ENCODE measurements at regions not wholly inside any gene's neighbourhood (a gene's known extent, or its start where the extent isn't known, plus 50 kb on each side); places are given as distances from the start of the nearest gene placed in this dataset.
A peak's percentile ranks its signal among the peaks of the same experiment; 100 is the strongest.

DNA sequence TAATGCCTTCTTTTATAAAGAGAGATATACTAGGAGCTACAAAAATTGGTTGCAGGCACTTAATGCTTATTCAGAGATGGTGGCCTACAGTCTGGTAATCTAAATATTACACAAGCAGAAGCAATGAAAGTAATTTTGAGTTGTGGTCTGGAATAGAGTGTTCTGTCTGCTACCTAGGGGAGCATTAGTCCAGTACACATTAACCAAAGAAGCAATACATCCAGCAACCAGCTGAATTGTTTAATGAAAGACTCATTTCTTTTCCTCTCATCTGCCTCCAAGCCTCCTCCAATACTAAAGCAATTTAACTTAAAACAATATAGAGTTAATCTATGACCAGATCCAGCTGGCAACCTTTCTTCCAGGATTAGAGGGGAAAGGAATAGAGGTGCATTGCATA lies 877.1 kb upstream of the CNTN5 start (continued):
- TF ChIP-seq, protein P1, sequence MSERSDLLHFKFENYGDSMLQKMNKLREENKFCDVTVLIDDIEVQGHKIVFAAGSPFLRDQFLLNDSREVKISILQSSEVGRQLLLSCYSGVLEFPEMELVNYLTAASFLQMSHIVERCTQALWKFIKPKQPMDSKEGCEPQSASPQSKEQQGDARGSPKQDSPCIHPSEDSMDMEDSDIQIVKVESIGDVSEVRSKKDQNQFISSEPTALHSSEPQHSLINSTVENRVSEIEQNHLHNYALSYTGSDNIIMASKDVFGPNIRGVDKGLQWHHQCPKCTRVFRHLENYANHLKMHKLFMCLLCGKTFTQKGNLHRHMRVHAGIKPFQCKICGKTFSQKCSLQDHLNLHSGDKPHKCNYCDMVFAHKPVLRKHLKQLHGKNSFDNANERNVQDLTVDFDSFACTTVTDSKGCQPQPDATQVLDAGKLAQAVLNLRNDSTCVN (CRISPR knock-in tag; IDR thresholded peaks at IDR 0.05), result no peak
- TF ChIP-seq ILK (tag; IDR thresholded peaks at IDR 0.05; ENCODE audit: borderline replicate concordance, low read depth) (no peak), CBFA2T3 (IDR thresholded peaks at IDR 0.05) (no peak), PRMT5 (CRISPR knock-in tag; IDR thresholded peaks at IDR 0.05) (no peak)
- TF ChIP-seq, protein P2, sequence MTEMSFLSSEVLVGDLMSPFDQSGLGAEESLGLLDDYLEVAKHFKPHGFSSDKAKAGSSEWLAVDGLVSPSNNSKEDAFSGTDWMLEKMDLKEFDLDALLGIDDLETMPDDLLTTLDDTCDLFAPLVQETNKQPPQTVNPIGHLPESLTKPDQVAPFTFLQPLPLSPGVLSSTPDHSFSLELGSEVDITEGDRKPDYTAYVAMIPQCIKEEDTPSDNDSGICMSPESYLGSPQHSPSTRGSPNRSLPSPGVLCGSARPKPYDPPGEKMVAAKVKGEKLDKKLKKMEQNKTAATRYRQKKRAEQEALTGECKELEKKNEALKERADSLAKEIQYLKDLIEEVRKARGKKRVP (CRISPR knock-in tag; IDR thresholded peaks at IDR 0.05), result no peak

DNA sequence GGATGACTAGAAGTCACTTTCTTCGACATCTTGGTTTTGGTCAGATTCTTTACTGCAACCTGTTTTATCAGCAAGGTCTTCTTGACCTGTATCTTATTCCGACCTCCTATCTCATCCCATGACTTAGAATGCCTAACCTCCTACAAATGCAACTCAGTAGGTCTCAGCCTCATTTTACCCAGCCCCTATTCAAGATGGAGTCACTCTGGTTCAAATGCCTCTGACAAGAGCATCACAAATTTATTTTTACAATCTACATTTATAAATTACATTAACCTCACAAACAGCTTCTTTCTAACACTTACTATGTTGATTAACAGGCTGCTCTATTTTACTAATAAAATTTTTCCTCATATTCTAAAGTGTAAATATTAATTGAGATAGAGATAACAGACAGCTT lies 867.0 kb upstream of the CNTN5 start:
- intact Hi-C loops (cut with micrococcal nuclease) (no loop called here), in situ Hi-C loops (cut with MboI) (no loop called here)
- Histone ChIP-seq H2AFZ (ENCODE audit: low read depth, low read length) (0 out of 2 replicates have a peak overlapping the region, but pooled peaks have one; percentile 21), H3K4me1 (replicated peaks in 1 of 2; ENCODE audit: control insufficient read depth in 2 of 2, insufficient read depth in 2 of 2, low read length in 2 of 2) (no peaks in the 10 kb centered on the region), H3K9ac (ENCODE audit: insufficient read depth in 1 of 2, low read depth in 2 of 2, low read length in 2 of 2) (no peak overlapping the region), H3K79me2 (ENCODE audit: control insufficient read depth, insufficient read depth, low read length) (no peaks in the 10 kb centered on the region), H4K20me1 (replicated peaks; ENCODE audit: control insufficient read depth, insufficient read depth, low read length) (no peaks in the 10 kb centered on the region), H3K27ac (ENCODE audit: extremely low read depth, low read depth, low read length) (no peak overlapping the region), H3K4me2 (ENCODE audit: insufficient read depth, low read length) (no peak overlapping the region), H3K9me3 (replicated peaks; ENCODE audit: control insufficient read depth, insufficient read depth, low read depth, low read length) (peaks cover 5% of the 10 kb centered on the region), H3K9me1 (ENCODE audit: control insufficient read depth, insufficient read depth, low read length) (no peaks in the 10 kb centered on the region), H3K27me3 (ENCODE audit: control insufficient read depth in 2 of 2, insufficient read depth in 2 of 2, low read length in 2 of 2) (no peaks in the 10 kb centered on the region), H3K36me3 (ENCODE audit: control insufficient read depth, insufficient read depth, low read length) (no peaks in the 10 kb centered on the region), H3K4me3 (no peak overlapping the region)
- ATAC-seq, result no peak
- CTCF ChIA-PET (ENCODE audit: low intra/inter-chr PET ratio), result no interaction called here
- BruUV-seq (replicated peaks), result no TSS peak
- no peak for DNase-seq (ENCODE audit: extremely low read depth in 1 of 4, low spot score in 3 of 4)
- FAIRE-seq, result no peak
- WGBS (ENCODE audit: insufficient coverage, low coverage, missing lambda C conversion rate), result 21% methylated on average over 2 of the region's 2 CpGs
- POLR2A ChIA-PET, result no interaction called here
- TF ChIP-seq ZNF263 (CRISPR knock-in tag; IDR thresholded peaks at IDR 0.05; ENCODE audit: borderline replicate concordance) (no peak), ZNF507 (tag; conservative IDR thresholded peaks at IDR 0.05) (no peak), CBFA2T3 (IDR thresholded peaks at IDR 0.05) (no peak), ASH1L (IDR thresholded peaks at IDR 0.05; ENCODE audit: borderline replicate concordance, low read depth, partially characterized antibody) (no peak), HNRNPK (IDR thresholded peaks at IDR 0.05; ENCODE audit: low read depth, low read length, poor library complexity, severe bottlenecking) (no peak), DMBX1 (CRISPR knock-in tag; IDR thresholded peaks at IDR 0.05; ENCODE audit: borderline replicate concordance) (peak; percentile 76), ARID2 (IDR thresholded peaks at IDR 0.05) (no peak), RBBP5 (IDR thresholded peaks at IDR 0.05; ENCODE audit: borderline replicate concordance, insufficient read depth, low read length, poor library complexity, severe bottlenecking) (no peak)
- TF ChIP-seq, protein P3, sequence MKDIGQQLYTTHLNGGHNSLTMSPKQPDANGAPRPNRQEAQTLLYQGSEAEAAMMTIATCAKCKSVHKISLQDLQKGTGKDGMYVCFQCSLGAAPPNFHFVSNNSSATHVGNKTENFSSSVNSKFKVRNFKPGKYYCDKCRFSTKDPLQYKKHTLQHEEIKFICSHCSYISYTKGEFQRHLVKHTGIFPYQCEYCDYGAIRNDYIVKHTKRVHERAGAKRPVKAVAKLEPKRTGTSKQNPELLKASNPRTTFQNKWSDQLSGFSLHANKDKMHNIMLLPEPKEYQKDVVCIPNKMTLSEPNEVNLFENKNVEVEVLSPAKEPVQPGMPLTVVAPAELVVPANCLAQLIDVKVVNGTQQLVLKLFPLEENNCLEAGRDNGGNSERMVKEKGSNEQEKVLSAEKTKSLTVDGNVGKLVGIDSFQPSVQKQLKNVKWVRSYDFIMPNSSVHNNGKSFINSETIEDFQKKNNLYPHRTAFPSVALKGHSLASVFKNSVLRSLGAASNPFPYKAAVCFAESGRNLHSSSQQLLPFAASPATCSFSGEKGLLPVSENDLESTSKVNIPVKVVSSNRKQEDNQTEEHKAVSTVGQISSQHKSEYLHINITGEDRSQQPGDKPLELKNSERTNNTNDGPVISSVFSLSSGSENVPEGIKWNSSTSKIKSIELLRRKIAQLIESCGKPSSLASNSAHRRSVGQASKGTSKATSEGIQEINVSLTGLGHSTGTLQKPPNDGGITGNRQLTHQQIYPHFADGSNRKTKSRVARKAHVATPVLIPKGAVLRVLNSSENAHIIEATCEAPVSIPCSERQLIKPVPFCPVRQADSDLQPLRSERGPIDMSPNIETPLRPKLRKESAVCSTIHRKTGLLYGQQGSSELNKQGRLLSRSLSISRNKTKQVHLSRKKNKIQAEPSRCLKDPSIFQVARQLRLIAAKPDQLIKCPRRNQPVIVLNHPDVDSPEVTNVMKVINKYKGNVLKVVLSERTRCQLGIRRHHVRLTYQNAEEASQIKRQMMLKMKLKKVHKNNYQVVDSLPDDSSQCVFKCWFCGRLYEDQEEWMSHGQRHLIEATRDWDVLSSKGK (CRISPR knock-in tag; IDR thresholded peaks at IDR 0.05), result no peak

All from K562 (cell line).